ENCODE measurements at regions not wholly inside any gene's neighbourhood (a gene's known extent, or its start where the extent isn't known, plus 50 kb on each side); places are given as distances from the start of the nearest gene placed in this dataset.
A peak's percentile ranks its signal among the peaks of the same experiment; 100 is the strongest.
"Not testable (repeated sequence)": the region's sequence is repeated elsewhere in the genome, so short reads cannot be mapped to it uniquely, and the experiment has no call there.

DNA sequence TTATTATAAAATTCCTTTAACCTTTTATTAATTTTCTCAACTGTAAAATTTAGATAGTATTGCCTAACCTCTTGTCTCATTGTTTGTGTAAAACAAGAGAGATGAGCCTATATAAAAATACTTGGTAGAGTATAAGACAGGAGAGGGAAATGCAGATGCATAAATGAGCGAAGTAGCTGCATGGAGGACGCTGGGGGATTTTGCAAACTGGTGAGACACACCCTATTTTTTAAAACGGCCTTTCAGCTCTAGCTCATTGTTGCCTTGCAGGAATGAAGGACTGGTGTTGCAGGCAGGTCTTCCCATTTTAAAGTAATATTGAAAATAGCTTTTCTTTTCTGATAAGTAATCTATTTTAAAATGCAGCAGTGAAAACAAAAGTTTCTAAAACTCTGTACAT, 435.3 kb upstream of the HNRNPA3 start:
- DNase-seq, result no peak

DNA sequence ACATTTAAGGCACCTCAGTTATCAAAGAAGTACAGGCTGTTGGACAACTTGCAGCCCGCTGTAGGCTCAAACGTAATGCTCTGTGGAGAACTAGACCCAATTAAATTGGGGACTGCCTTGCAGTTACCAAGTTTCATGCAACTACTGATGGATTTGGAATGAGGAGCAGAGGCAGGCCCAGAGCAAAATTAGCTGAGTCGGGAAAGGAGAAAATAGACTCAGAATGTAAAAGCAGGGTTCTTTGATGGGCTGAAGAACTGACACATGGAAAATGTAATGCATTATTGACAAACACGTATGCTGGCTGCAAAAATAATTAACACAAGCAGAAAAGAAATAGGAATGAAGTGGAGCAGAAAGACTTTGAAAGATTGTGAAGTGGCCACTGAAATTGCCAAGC, 432.7 kb upstream of the HNRNPA3 start:
- no peak for DNase-seq

DNA sequence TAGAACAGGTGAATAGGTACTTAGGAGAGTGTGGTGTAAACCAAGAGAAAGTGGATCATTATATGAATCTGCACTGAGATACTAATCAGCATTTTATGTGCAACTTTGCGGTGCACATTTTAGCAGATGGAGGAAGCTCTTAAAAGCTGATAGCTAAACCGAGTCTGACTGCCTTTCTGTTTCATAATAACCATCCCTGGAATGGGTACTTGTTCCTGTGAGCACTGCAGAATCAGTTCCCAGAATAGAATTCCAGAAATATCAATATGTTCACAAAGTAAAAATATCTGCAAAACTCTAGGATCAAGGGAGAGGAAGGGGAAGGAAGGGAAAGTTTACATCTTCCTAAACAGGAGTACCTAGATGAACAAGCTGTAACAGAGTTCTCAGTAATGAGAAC, 432.2 kb upstream of the HNRNPA3 start:
- DNase-seq, result no peak

DNA sequence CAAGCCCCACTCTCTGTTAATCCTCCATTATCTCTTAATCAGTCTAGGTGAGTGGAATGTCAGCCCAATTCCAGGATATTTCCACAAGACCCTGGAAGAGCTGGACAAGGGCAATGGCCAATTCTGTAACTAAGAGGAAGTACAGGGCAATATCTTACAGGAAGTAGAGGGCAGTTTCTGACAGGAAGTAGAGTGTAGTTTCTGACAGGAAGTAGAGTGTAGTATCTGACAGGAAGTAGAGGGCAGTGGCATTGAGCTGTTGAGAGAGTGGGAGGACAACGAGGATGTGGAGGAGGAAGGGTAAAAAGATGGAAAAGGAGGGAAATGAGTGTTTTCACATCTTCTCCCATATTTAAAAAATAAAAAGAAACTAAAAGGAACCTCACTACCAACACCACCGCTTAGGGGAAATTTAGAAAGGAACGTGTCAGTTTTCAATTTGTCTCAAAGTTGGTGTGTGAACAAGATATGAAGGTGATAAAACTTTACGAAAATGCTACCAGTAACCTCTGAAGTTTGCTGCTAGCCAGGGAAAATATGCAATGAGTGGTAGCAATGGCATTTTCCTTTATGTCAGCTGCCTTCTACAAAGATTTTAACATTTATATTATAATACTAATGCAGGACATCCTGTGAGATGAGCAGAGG, 430.9 kb upstream of the HNRNPA3 start:
- no peak for DNase-seq

DNA sequence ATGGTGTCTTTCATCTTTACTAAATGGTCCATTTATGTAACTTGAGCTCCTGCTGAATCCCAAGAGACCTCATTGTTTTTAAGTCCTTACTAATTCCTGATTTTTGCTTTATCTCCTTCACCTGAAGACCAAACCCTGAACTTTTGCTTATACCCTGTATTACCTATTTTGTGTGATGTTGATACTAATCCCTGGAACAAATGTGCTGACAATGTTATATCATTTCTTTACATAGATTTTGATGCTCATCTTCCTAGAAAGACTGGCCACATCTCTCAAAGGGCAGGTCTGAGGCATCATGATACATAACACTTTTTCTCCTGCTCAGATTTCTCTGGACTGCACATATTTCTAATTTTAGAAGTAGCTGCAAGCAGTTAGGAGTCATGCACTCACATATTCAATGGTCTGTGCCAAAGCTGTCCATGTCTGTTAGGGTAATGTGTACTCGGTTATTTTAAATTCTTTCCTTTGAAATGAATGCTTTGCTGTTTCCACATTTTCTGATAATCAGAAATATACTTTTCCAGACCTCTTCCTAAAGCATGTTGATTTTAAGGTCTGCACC, 427.9 kb upstream of the HNRNPA3 start:
- DNase-seq, result no peak

DNA sequence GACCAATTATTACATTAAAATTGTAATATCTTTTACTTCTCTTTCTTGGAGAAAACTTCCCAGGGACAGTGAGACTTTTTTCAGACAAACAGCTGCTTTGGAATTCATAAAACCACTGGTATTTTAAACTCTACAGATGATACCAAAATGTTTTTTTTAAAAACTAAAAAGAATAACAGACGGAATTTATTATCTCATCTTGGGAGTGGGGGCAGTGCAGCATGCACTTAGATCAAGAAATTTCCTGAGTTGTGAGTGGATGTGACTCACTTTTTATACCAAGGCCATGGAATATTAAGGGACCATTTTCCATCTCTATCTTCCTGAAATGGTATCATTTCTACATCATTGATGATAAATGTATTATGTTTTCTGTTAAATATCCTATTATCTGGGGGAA, 422.8 kb upstream of the HNRNPA3 start:
- no peak for DNase-seq

DNA sequence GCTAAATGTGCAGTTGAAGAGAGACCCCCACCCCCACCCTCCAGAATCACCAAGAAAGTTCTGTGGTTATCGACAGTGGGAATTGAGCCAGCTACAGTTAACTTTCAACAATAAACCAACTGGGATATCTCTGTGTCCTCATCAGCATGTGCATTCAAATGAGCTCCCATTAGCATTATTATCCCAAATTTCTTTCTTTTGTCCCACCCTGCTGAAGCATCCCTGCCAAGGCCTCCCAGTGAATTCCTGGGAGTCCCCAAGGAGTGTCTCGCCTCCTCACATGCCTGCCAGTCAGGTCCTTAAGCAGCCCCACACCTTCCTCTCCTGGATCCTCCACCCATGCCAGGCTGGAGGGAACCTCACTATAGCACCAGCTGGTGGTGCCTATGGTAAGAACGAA, 422.1 kb upstream of the HNRNPA3 start:
- no peak for DNase-seq

DNA sequence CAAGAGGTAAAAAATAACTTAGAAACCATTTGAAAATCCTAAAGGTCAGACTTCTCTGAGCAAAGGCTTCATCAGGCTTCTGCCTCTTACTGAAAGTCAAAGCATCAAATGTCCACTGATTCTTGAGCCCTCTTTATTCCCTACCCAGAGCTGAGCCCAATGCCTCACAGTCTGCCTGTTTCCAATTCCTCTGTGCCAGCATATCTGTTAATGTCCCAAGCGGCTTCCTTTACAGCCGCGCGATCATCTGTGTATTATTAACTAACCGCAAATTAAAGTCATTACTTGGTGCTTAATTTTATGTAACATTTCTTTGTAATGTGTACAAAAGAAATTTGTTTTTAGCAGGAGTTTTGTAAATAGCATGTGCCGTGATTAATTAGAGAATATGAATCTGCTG, 418.8 kb upstream of the HNRNPA3 start:
- no peak for DNase-seq

DNA sequence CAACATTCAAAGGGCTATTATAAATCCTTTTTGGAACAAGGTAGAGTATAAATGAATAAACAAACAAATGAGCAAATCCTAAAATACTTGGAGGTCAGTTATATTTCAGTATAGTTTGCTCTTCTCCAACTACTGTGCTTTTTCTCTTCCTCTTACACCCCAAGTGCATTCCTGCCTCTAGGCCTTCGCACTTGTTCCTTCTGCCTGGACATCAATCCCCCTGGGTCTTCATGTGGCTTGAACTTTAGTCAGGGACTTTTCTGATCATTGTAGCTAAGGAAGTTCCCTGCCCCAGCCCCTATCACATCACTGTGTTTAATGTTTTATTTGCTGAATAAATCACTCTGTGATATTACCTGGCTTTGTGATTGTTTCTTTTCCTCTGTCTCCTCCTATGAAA, 418.2 kb upstream of the HNRNPA3 start:
- no peak for DNase-seq

DNA sequence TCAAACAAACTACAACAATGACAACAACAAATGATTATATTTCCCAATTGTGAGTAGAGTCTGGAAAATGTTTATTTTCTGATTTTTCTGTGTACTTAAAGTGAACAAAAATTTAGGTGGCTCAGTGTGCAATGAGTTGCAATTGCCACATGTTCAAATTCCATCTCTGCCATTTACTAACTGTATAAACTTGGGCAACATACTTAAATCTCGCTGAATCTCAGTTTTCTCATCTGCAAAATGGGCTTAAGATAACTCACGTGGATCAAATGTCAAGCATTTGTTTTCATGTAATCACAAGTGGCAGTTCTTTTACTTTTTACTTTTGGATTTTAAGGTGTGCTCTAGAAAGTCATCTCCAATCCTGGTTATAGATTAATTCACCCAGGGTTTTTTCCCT, 416.8 kb upstream of the HNRNPA3 start:
- no peak for DNase-seq

DNA sequence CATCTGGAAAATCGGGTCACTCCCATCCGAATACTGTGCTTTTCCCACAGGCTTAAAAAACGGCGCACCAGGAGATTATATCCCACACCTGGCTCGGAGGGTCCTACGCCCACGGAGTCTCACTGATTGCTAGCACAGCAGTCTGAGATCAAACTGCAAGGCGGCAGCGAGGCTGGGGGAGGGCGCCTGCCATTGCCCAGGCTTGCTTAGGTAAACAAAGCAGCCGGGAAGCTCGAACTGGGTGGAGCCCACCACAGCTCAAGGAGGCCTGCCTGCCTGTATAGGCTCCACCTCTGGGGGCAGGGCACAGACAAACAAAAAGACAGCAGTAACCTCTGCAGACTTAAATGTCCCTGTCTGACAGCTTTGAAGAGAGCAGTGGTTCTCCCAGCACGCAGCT, 415.9 kb upstream of the HNRNPA3 start:
- DNase-seq, result not testable (repeated sequence)

DNA sequence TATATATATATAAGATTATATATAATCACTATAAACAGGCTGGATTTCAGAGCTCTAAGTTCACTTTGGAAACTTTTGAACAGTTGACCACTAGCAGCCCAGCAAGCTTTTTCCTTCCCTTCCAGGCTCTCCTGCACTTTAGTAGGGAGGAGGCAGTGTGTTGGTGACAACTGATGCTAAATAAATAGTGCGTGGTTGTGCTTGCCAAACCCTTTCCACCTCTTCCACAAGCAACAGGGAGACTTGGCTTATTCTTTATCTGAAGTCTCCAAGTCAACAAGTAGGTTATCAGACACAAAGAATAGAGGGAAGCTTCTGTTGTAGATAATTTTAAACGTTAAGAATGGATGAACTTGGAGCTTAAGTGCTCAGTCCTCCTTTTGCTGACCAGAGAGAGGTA, 408.2 kb upstream of the HNRNPA3 start:
- no peak for DNase-seq

DNA sequence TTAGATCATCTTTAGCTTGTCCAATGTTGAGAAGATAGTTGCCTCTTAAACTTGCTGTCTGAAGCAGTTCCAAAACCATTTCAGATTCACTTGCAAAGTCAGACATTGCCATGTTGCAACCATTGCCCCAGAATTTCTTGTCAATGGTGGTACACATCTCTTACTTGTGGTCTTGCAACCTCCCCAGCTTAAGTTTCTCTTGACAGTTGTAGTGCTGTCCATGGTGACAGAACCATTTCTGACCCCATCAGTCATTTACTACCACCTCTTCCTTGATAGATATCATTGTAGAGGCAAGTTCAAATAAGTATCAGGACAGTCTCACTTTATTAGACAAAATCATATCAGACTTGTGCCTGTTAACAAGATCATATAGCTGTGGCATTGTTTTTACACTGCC, 407.2 kb upstream of the HNRNPA3 start:
- no peak for DNase-seq

DNA sequence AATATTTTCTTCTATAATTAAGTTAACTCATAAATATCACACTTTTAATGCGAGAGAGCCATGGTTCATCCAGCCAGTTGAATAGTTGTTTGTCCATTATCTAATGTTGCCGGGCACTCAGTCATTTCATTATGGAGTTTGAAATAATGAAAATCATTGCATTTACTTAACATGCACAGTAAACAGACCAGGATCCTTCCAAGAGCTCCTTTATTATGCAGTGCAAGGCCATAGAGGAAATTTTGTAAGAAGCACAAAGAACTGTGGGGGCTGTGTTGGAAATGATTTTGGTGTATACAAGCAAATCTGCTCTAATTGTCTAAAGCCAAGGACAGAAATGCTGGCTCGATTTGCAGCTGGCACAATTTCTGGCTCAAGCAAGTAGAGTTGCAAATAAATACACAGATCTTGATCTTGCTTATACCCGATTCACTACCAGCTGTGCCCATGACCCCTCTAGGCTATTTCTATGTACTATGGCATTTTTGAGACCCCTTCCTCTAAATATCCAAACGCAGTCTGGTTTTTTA, 400.3 kb upstream of the HNRNPA3 start:
- DNase-seq, result no peak

DNA sequence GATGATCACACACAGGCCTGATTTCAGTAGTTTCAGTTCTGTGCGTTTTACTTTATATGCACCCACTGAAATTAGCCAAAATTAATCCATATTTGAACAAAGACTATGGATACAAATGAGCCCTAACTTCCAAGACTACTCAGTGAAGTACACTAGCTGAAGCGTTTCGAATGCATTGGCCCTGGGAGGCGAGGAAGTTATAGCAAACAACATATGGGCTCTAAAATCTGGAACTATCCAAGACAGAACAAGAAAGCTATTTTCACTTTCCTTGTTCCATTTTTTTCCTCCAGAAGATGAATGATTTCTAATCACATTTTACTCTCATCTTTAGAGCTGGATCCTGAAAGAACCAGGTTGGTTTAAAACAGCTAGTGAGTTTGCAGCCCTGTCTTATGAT, 399.4 kb upstream of the HNRNPA3 start:
- DNase-seq, result no peak

DNA sequence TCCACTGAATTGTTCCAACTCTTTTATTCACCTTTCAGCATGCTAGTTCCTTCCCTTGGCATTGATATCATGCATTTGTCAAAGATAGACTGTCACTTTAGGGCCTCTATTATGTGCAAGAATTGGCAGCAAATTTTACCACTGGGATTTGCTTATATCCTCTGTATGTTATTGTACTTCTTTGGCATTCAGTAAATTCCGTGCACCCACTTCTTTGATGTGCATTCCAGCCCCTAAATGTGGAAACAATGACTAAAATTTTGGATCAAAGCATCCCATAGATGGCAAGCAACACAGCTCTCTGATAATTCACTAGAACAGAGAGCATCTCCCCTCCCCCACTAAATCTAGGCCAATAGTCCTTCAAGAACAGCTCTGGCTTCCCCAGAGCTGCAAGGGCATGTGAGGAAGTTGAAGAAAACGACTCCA, 399.0 kb upstream of the HNRNPA3 start:
- DNase-seq, result no peak

DNA sequence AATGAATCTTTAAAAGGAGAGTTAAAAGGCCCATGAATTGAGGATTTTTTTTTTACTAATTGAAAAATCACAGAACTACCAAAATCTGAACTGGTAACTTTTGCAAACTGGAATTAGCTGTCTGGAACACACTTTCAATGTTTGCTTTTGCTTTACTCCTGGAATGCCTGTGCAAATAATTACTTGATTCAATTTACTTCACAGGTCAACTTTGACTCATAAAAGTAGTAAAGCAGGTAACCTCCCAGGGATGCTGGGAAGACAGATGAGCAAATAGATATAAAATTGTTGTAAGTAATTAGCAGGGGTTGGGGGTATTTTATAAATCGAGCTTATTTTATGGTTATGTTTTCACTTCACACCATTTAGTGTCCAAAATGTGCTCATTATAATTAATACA, 398.3 kb upstream of the HNRNPA3 start:
- no peak for DNase-seq

DNA sequence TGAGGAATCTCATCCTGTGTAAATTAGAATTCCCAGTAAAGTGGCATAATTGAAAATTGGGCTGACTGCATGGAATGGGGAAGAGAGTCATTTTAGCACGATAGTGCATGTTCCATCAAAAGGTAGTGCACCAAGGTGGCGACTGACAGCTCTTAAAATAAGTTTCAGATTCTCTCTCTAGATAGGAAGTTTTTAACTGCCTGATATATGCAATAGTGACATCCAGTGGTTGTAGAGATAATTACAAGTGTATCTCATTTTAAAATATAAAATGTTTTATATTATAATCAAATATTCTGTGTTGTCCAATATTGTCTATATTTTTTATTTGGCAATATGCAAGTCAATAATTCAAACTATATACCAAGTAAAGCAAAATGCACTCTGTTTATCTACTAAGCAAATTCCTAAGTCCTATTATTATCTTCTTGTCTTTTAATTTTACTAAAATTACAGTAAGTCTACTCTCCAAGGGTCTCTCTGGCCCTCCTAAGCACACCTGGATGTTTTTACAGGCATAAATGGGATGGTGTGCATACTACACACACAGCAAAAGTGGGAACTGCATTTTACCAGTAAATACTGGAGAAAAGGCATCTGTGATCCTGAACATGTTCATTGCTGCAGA, 397.7 kb upstream of the HNRNPA3 start:
- DNase-seq, result peak; percentile 14

DNA sequence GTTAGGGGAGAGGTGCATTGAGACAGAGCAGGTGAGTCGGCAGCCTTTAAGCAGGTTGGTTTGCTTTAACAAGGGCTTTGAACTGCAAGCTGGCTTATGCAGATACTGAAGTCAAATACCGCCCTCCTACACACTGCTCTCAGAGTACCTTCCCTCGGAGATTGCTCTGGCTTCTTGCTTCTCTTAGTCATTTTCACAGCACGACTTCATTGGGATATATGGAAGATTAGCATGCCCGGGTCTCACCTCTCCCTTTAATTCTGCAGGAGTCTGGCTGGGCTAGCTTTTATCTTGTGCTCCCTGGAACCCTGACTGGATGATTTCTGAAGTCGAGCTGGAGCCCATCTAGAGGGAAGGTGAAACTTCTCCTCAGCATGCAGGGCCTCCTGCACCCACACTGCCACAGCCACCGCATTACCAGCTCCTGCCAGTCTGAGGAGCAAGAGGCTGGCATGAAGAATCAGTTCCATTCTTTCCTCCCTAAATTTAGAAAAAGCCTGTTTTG, 395.5 kb upstream of the HNRNPA3 start:
- peak; percentile 4 for DNase-seq

DNA sequence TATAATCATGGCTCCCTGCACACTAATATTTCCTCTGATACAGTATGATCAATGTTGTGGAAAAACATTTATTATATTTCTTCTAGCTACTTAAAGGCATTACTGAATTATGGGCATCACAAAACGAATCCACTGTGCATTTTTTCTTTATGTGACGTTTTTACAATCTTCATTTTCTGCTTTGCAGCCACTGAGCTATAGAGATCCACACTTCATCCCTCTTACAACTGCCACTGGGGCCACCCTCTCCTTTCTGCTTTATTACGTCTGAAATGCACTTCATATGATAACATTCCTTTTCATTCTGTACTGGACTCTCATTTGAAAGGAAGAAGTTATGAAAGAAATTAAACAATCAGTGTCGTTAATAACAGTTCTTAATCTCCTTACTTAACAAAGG, 394.5 kb upstream of the HNRNPA3 start:
- no peak for DNase-seq

DNA sequence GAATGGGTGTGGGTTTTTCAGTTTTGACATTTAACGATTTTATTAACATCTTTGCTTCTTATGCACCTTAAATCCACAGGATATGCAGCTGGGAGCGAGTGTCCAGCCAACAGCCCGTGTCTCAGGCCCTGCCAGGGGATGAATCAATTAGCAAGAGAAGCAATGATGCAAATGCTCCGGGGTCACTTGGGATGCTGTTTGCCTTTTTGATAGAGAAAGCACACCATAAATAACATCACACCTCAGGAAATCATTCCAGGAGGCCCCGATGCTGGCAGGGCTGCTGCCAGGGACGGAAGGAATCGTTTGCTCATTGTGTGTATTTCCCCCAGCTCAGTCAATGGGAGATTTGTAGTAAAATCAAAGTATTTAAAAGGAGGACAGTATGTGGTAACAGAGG, 394.0 kb upstream of the HNRNPA3 start:
- DNase-seq, result no peak

DNA sequence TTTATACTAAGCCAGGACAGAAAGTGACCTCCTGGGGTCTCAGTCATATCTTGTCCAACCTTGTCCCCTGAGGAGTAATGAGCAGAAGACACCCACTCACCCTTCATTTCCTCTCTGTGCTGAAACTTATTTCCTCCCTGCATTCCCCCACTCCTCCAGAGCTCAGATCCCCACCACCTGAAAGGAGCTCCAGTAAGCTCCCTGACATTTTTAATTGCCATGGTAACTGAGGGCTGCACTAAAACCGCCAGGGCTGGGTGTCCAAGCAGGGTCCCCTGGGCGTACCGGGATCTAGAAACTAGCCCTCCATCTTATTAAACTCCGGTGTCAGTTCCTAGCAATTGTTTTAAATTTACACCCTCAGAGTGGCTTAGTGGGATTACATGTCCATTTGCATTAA, 393.3 kb upstream of the HNRNPA3 start:
- DNase-seq, result no peak

DNA sequence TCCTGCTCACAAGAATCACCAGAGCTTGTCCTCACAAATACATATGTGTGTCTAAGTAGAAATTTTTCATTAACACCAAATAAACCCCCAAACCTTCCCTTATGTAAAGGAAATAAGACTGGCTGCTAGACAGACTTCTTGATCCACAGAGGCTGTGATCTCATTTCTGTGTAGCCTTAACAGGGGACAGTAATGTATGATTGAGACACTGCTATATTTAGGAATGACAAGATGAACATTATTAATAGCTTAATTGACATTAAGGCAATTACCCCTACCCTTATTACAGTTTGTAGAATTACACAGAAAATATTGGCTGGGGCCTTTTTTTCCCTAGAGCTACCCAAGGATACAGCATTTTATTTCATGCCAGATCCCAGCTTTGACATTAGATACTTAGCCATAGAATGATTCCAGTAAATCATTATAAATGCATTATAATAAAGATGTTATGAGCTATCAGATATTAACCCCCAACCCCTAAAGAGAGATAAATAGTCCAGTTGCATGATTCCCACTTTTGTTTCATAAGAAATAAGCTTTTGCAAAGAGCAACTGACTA, 392.1 kb upstream of the HNRNPA3 start:
- DNase-seq, result no peak

DNA sequence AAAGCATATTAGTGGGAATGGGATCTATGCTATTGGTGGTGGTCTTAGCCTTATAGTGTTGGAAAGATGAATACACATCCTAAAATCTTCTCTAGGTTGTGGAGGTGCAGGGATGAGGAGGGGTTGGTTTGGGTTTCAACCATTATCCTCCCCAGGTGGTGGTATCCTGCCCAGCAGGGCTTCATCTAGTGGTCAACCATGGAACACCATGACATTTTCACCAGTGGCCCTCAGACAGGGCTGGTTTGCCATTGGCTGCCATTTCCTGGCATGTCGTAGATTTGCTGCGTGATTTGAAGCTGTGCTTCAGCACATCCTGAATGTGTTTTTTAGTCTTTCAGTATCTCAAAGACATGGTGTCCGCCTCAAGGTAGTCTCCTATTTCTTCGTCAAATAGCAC, 391.2 kb upstream of the HNRNPA3 start:
- no peak for DNase-seq

All from CD4-positive, alpha-beta T cell treated with Interleukin-17A for 4 hours (primary cell).